NCI-H187 treated with DMSO at 0.1 percent for 48 hours (cell line): ENCODE measurements at regions not wholly inside any gene's neighbourhood (a gene's known extent, or its start where the extent isn't known, plus 50 kb on each side); places are given as distances from the start of the nearest gene placed in this dataset.

Experiments used
- DNase-seq: peaks from one replicate; lab custom pipeline; 2025; lab: John Stamatoyannopoulos, UW

DNA sequence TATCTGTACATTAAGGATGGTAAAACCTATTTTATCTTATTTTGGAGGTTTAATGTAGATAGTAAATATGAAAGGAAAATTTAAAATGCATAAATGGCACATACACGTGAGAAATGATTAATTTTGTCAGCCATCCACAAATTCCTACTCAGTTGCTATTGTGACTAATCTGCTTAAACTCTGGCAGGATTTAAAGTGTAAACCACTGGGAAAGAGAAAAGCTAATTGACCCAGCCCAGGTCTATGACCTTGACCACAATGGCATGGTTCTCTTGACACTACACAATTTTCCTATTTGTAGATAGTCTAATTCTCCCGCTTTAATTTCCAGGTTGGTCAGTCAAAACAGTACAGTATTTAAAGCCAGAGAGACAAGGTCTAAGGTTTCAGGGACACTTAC lies 459.0 kb upstream of the KLF4 start:
- no peak for DNase-seq

DNA sequence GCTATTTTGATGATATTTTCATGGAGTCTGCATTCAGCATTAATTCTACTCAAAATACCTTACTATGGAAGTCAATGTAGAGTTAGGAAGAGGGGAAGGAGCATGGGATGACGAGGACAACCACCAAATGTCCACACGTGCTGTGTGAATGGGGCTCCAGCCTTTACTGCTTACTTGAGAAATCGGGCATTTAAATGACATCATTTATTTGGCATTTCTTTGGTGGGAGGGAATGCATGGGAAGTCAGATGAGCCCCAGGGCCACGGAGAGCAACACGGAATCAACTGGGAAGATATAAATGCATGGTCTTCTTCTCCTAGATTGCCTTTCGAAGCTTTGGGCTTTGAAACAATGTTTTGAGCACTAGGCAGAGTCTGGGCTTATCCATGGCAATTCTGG lies 458.5 kb upstream of the KLF4 start:
- DNase-seq = no peak

DNA sequence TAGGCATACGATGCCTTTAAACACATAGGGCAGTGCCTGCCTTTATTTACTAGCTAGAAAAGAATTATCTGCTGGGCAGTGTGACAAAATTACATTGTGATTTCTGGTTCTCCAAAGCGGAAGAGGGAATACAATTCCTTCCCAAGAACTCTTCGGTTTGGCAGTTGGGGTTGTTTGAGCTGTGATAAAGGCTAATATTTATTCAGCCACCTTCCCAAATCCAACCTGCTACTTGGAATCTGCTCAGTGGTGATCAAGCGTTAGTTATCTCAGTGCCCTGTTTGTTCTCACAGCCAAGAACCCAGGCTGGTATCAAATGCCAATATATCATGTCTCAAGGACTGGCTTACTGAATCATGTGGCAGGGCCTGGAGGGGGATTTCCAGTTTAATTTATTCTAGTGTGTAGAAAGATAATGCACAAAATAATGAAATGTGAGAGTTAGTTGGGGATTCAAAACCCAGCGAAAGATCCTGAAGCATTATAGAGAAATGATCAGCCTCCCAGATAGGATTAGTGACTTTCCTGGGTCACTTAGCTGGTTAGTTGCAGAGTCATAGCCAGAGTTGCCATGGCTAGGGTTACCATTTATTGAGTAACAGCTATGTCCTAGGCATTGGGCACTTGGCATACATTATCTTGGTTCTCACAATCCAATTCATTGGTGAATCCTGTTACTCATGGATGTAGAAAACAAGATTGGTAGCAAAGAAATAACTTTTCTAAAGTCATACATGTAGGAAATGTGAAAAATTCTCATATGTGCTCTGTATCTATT lies 457.0 kb upstream of the KLF4 start:
- no peak for DNase-seq

DNA sequence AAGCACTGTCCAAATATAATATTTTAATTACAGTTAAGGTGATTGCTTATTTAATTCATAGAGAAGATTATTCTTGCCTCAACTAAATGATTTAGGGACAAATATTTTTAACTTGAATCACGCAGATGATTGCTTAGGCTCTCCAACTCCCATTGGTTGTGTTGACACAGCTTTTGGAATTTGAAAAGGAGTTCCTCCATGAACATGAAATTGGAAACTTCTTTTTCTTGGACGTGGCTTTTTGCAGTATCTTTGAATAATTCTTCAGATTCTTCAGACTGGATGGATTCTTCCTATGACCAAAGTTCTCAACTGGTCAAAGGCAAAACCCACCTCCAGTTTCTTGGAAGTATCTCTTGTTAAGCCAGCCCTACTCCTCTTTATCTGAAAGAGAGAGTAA lies 456.4 kb upstream of the KLF4 start:
- no peak for DNase-seq

DNA sequence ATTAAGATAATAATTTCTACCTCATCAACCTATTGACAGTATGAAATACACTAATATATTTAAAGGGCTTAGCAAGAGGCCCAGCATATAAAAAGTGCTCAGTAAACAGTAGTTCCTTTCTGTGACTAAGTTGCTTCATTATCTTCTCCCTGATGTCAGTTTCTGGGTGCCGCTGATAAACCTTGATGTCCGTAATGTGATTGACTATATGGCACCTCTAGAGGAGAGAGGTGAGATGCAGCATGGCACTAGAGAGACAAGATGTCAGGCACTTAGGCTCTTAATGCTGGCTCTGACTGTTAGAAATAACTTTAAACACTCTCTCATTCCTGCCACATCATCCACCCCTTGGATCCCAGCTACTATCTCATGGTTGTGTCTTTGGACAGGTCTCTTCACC lies 455.9 kb upstream of the KLF4 start:
- no peak for DNase-seq

DNA sequence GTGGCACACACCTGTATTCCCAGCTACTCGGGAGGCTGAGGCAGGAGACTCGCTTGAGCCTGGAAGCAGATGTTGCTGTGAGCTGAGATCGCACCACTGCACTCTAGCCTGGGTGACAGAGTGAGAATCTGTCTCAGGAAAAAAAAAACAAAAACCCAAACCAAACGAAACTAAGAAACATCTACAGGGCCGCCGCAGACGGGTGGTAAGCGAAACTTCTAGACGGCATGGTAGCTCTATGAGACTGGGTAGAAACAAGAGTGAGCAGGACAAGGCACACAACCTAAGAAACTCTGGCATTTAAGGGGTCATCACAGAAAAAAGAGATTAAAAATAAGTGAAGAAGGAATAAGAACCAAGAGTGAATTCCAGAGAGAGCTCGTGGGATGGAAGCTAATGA lies 454.8 kb upstream of the KLF4 start:
- DNase-seq = no peak

DNA sequence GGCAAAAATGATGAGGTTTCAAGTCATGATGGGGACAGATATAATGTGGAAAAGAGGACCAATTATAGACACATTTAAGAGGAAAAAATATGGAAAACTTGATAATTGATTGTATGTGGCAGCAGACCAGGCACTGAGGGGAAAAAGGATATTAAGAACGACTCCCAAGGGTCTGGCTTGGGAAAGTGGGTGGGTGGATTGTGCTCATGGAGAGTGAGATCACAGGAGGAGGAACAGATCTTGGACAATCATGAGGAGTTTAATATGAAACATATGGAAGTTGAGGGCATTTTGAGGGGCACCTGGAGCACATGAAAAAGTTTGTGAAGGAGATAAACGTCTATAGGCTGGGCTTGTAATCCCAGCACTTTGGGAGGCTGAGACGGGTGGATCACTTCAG lies 454.3 kb upstream of the KLF4 start:
- no peak for DNase-seq

DNA sequence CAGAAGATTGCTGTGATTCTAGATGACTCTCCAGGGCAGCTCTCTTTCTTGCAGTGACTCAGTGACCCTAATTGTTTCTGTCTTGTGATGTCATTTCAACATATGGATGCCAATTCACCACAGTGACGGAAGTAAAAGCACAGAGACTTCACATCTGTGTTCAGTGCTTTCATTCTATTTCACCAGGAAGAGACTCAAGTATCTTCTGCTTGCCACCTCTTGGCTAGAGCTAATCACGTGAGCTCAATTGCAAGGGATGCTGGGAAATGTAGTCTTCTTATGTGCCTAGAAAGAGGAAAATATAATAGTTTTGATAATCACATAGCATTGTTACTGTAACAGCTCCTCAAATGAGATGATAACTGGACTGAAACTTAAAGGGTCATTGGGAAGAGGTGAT lies 453.3 kb upstream of the KLF4 start:
- DNase-seq = no peak

DNA sequence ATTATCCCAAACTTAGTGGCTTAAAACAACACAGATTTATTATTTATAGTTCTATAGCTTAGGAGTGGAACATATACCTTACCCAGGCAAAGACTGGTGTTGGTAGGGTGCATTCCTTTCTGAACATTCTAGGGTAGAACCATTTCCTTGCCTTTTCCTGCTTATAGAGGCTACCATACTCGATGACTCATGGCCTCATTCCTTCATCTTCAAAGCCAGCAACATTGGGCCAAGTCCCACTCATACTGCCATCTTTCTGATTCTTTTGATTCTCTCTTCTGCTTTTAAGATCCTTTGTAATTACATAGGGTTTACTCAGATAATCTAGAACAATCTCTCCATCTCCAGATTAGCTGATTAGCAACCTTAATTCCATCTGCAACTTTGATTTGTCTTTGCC lies 452.7 kb upstream of the KLF4 start:
- no peak for DNase-seq

DNA sequence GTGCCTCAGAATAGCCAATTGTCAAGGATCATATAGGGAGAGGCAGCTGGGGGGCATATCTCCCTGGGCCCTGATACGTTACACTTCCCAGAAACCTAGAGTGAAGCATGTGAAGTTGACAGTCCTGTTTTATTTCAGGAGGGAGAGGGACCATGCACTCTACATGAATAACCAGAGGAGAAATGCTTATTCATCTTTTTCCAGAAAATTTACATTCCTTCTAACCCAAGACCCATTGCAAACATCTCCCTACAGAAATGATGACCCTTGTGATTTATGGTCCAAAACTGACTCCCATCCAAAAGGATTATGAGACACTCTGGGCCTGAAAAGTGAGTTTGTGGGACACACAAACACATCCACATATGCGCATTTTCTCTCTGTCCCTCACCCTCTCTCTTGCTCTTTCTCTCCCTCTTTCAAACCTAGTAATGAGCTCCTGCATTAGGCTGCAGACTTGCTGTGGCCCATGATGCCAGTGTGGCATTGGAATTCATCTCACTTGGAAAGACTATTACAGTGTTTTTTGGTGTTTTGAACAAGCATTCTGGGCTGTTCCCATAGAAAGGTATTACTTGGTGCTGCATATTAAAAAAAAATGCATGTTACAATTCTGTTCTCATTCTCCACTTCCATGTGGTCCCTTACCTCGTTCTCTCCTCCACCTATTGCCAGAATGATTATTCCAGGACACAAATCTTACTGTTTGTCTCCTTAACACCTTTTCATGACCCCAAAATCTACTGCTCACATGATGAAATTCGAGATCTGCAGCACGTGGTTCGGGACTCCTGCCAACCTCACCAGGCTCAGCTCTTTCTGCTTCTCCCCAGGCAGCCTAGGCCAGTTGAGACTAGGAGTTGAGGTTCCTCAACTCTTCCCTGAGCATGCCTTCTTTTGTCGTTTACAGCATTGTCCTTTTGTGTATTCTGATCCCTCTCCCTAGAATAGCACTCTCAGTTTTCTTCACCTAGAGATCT lies 451.3 kb upstream of the KLF4 start:
- DNase-seq = no peak

DNA sequence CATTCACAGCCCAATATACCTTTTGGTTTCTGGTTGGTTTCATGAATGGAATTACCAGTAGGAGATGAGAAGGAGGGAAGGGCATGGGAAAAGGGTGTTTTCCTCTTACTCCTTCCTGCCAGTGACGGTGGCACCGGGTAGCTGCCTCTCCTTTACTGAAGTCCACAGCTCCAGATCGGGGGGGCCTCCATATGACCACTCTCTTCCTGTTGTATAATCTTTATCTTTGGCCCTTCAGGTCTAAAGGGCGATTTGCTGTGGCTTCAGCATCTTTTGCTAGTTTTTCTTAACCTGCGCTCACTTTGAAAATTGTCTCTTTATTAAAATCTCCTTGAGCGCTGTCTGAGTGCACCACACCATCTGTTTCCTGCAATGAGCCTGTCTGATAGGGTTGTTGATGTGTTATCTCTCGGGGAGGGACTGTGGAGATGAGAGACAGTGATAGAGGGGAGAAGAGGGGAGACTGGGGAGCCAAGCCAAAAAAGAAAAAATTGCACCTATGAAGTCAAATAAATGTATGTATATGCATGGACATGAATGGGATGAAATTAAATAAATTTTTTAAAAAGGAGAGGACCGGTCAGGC lies 449.3 kb upstream of the KLF4 start:
- DNase-seq = no peak

DNA sequence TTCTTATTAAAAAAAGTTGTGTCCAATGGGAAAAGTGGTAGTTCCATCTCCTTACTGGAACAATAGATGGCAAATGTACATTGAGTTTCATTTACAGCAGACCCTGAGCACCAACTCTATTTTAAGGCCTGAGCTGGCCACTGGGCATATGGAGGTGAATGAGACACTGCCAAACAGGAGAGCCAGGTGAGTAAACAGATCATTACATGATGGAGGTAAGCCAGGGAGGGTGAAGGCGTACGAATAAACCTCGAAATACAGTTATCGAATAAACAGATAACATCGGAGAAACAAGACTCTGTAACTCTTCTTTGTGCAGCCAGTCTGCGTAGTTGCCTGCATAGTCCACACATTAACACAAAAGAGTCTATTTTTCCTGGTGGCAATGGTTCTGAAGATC lies 446.4 kb upstream of the KLF4 start:
- DNase-seq = no peak

DNA sequence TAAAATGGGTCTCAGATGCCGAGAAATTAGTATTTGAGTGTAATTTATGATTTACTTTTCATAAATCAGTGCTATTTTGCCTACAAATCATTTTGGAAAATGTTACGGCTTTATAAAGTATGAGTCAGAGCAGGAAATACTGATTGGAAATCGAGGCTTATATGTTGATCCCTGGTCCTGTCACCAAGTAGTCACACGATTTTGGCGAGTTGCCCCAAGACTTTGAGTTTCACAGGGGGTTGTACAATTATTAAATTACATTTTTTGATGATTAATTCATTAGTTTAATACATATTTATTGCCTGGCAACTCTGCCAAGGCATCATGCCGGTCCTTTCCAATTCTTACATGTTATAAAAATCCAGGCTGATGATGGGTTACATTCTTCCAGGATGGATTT lies 443.9 kb upstream of the KLF4 start:
- DNase-seq = no peak

DNA sequence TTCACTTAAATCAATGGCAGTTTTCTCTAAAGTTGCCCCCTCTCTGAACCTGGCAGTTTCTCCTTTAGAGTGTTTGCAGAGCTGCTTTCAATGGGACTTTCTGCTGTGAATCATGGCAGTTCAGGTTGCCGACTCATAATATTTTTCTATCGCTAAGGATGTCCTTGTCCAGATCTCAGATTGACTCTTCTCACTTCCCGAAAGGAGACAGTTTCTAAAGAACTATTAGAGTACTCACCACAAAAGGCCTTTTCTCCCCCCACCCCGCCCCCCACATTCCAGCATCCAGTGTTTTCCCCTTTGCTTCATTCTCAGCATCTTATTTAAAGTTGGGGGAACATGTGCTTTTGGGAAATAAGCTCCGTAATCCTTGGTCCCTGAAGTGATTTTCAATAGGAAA lies 443.5 kb upstream of the KLF4 start:
- DNase-seq = no peak

DNA sequence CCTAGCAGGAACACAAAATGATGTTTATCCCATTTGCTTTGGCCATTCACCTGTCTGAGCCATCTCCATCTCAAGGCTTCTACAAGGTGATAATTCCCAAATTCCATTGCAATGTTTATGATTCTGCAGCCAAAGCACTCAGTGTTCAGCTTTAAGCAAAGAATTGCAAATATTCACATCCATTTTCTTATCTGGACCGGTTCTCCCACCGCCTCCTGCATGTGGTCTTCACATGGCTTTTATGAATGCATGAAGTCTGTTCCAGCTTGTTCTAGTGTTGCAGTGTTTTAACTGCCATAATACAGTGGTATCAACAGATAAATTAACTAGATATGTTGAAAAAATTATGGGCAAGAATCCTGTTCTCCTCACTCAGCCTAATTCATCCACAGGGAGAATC lies 443.0 kb upstream of the KLF4 start:
- DNase-seq = no peak

DNA sequence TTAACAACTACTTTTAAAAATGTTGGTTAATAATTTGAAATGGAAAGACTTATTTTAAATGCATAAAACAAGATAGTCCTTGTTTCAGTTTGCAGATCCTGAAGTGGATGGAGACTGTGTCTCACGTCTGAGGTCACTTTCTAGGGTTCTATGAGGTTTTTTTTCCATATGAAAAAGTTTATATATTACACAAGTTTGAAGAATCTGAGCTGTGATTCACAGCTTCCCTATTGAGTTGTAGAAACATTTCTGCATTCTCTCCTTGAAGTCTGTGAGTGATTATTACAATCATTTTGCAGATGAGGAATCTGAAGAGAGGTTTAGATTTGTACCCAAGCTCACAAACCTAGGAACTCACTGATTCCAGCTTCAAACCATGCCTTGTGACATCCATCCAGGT lies 442.5 kb upstream of the KLF4 start:
- DNase-seq = no peak

DNA sequence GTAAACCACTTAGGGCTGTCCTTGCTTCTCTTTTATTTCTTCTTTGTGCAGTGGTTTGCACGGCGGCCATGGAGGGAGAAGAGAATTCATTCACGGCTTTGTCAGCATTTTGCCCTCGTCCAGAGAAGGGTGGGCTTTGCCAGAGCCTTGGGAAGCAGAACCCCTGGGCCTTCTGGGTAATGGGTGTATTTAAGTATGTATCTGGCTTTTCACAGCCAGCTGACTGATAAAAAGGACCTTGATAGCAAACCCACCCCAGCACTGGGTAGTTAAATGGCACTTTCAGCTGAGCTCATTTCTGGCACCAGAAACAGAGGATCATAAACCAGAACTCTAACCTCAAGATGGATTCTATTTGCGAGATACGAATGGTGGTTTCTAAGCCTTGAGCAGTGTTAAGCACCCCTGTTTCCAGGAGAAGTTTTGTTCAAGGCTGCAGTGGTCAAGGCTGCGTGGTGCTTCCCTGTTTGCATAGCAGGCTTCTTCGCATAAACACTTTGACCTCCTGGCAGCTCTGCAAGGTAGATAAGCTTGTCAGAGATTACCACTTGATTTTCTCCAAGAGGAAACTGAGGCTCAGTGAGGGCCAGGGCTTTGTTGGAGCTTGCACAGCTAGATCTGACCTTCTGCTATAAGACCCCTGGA lies 441.6 kb upstream of the KLF4 start:
- DNase-seq = no peak

DNA sequence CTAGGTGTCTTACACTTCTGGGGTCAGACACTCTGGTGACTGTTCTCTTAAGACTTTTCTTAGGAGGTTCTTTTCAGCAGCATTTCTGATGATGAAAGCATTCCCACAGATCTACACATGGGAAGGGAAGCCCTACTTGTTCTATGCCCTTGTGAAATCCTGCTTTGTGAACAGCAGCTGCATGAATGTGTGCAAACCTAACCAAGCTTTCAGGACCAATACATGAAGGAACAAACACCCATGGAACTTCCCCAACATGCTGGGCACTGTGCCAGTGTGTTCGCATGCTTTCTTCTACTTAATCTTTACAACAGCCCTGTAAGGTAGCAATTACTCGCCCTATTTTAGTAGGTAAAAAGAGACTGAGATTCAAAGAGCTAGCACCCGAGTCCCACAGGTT lies 439.9 kb upstream of the KLF4 start:
- DNase-seq = no peak

DNA sequence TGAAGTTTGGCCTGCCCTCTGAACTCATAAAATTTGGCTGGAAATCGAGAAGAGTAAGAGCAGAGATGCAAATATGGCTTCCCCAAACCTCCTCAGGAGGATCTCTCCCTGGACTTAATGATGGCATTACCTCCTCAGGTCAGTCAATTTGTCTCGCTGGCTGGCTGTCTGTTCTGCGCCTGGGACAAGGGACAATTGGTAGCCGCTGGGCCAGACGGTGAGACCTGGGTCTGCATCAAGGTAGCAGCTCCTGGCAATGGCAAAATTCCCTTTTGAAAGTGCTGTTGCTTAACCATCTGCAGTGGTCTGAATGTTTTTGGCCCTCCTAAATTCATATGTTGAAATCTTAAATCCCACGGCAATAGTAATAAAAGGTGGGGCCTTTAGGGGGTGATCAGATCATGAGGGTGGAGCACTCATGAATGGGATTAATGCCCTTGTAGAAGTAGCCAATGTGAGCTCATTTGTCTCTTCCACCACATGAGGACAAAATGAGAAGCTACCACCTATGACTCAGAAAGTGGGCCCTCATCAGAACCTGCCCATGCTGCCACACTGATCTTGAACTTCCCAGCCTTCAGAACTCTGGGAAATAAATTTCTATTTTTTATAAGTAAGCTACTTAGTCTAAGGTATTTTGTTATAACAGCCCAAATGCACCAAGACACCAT lies 439.3 kb upstream of the KLF4 start:
- no peak for DNase-seq

DNA sequence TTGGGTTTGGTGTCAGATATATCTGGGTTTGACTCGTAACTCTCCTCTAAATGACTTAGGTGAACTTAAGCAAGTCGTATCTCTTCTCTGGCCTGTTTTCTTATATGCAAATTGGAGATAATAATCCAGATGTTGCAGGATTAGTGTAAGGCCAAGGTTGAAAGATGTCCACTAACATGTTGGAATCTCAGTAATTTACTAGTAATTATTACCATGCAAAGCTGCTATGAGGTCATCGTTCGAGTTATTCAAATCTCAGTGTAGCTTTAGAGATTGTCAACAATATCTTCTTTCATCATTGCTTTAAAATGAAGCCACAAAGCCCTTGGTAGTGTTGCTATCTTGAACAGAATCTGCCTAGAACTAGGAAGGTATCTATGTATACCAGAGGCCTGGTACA lies 437.7 kb upstream of the KLF4 start:
- DNase-seq = no peak

DNA sequence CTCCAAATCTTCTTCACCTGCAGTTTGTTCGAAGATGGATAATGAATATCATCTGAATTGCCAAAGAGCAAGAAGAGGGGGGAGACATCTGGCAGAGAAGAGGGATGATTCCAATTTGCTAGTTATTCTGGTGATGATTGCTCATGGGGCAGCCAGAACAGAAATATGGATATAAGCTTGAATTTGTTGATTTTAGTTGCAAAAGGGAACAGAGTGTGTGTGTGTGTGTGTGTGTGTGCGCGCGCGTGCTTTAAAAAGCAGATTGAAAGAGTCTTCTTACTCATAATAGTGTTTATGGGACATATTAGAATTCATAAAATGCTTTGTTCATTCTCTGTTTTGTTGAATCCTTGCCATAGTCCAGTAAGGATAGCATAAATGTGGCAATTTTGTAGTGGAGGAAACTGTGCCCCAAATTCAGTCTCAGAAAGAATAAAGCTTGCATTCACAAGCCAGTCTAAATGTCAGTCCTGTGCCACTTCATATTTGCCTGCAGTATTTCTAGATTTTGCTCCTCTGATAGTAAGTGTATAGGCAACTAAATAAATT lies 436.3 kb upstream of the KLF4 start:
- no peak for DNase-seq

DNA sequence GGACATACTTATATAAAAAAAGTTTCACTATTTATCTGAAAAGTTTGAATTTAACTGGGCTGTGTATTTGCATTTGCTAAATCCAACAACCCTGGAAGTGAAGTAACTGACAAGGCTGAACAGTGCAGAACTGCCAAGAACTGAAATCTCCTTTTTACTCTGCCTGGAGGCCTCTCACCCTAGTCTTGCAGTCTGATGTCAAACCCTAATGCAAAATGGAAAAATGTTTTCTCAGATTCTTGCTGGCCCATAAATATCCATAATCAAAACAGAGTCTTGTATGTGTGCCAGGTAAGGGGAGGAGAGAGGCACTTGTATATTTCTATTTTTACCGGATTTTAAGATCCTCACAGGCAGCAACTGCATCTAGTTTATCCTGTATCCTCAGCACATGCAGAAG lies 432.7 kb upstream of the KLF4 start:
- DNase-seq = no peak
